ENCODE measurements at regions not wholly inside any gene's neighbourhood (a gene's known extent, or its start where the extent isn't known, plus 50 kb on each side); places are given as distances from the start of the nearest gene placed in this dataset.
A peak's percentile ranks its signal among the peaks of the same experiment; 100 is the strongest.

GRCh38 chr4:13830449-13830848 is 202.9 kb upstream of the BOD1L1 start:
- Histone ChIP-seq H3K9ac (ENCODE audit: low read length in 3 of 3) (no peak overlapping the region), H3K36me3 (ENCODE audit: control insufficient read depth in 2 of 3, insufficient read depth in 3 of 3, low read length in 3 of 3) (no peaks in the 10 kb centered on the region), H3K27ac (ENCODE audit: low read depth in 2 of 2, low read length in 2 of 2) (peak overlapping the region in 1 of 2 donors; percentile 18), H3K4me3 (ENCODE audit: low read length in 3 of 3) (no peak overlapping the region), H3K9me3 (ENCODE audit: control insufficient read depth in 2 of 3, insufficient read depth in 1 of 3, low read length in 3 of 3) (no peaks in the 10 kb centered on the region), H3K27me3 (ENCODE audit: control insufficient read depth, insufficient read depth, low read length) (no peaks in the 10 kb centered on the region), H3K4me1 (ENCODE audit: control insufficient read depth in 2 of 3, insufficient read depth in 2 of 3, low read depth in 1 of 3, low read length in 3 of 3) (peaks cover 0 to 6% (median 4%) of the 10 kb centered on the region in 3 donors)
- peak in 1 of 5 donors; percentile 66 for DNase-seq
- intact Hi-C loops (cut with DNase I) = no loop called here
- TF ChIP-seq, protein P1, sequence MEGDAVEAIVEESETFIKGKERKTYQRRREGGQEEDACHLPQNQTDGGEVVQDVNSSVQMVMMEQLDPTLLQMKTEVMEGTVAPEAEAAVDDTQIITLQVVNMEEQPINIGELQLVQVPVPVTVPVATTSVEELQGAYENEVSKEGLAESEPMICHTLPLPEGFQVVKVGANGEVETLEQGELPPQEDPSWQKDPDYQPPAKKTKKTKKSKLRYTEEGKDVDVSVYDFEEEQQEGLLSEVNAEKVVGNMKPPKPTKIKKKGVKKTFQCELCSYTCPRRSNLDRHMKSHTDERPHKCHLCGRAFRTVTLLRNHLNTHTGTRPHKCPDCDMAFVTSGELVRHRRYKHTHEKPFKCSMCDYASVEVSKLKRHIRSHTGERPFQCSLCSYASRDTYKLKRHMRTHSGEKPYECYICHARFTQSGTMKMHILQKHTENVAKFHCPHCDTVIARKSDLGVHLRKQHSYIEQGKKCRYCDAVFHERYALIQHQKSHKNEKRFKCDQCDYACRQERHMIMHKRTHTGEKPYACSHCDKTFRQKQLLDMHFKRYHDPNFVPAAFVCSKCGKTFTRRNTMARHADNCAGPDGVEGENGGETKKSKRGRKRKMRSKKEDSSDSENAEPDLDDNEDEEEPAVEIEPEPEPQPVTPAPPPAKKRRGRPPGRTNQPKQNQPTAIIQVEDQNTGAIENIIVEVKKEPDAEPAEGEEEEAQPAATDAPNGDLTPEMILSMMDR (IDR thresholded peaks at IDR 0.05; ENCODE audit: borderline replicate concordance, extremely low read depth, insufficient read depth) = no peak
- FAIRE-seq = no peak

DNA sequence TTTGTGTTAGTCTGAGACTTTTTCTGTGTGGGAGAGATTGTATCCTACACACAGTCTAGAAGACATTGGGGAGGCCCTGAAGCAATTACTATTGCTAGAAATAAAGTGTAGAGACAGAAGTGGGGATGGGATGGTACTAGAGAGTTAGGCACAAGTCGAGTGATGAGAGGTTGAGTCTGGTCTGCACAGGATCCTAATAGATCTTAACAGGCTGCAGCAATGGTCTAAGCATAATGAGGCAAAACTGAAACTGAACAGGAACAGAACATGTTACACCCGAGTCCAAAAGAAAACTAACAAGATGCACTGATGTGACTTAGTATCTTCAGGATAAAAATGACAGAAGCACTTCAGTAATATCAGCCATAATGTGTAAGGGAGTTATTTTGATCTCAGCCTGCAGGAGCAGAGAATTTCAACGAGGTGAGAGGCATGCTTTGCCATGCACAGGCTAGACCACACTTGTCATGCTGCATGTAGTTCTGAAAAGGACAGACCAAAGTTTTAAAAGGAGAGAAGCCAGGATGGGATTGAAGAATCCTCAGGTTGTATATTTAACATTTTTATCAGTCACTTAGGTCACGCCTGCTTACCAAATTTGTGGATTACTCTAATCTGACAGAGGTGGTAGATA is 205.8 kb upstream of the BOD1L1 start:
- TF ChIP-seq, protein P1 (IDR thresholded peaks at IDR 0.05; ENCODE audit: borderline replicate concordance, extremely low read depth, insufficient read depth) = no peak
- no peak for FAIRE-seq
- Histone ChIP-seq H3K27ac (ENCODE audit: low read depth in 2 of 2, low read length in 2 of 2) (no peak overlapping the region), H3K27me3 (ENCODE audit: control insufficient read depth, insufficient read depth, low read length) (no peaks in the 10 kb centered on the region), H3K9ac (ENCODE audit: low read length in 3 of 3) (no peak overlapping the region), H3K36me3 (ENCODE audit: control insufficient read depth in 2 of 3, insufficient read depth in 3 of 3, low read length in 3 of 3) (no peaks in the 10 kb centered on the region), H3K9me3 (ENCODE audit: control insufficient read depth in 2 of 3, insufficient read depth in 1 of 3, low read length in 3 of 3) (no peaks in the 10 kb centered on the region), H3K4me1 (ENCODE audit: control insufficient read depth in 2 of 3, insufficient read depth in 2 of 3, low read depth in 1 of 3, low read length in 3 of 3) (peaks cover 0 to 8% (median 6%) of the 10 kb centered on the region in 3 donors), H3K4me3 (ENCODE audit: low read length in 3 of 3) (no peak overlapping the region)
- DNase-seq = no peak
- intact Hi-C loops (cut with DNase I) = no loop called here

DNA sequence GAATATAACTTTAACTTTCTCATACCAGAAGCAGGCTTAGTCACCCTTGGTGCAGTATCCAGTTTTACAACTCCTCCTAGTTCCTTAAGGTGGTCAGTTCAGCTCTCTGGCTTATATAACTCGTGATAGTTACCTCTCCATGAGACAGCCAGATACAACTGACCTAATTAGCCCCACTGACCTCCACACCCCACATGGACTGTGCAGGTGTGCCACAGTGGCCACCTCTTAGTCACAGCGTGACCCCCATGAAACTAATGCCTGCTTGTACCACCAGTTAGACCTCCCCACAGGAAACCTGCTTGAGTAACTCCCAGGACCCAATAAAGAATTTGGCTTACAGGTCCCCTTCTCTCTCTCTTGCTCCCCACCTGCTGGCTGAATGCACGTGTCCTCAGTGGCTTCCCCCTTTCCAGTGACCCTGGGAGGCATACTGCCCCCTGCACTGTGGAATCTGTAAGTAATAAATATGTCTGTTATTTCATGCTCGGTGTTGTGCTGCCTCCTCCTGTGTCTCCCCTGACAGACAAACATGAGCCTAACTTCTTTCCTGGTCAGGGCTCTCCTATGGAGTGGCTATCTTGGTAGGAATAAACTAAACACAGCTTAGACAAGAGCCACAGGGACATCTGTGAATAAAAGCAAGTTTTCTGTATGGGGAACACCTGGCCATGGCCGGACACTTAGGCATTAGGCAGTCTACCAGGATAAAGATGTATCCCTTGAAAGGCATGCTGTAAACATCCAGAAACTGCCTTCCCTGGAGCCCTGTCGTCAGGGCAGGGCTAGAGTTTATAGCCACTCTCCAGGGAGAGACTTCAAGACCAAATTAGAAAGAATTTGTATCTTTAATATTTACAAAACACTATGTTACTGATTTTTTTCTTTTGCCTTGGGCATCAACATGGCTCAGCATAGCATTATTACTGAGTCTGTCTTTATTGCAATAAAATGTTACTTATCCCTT is 209.7 kb upstream of the BOD1L1 start:
- Histone ChIP-seq H3K4me3 (ENCODE audit: low read length in 3 of 3) (no peak overlapping the region), H3K9ac (ENCODE audit: low read length in 3 of 3) (no peak overlapping the region), H3K36me3 (ENCODE audit: control insufficient read depth in 2 of 3, insufficient read depth in 3 of 3, low read length in 3 of 3) (no peaks in the 10 kb centered on the region), H3K9me3 (ENCODE audit: control insufficient read depth in 2 of 3, insufficient read depth in 1 of 3, low read length in 3 of 3) (no peaks in the 10 kb centered on the region), H3K4me1 (ENCODE audit: control insufficient read depth in 2 of 3, insufficient read depth in 2 of 3, low read depth in 1 of 3, low read length in 3 of 3) (peaks cover 0 to 12% (median 9%) of the 10 kb centered on the region in 3 donors), H3K27me3 (ENCODE audit: control insufficient read depth, insufficient read depth, low read length) (no peaks in the 10 kb centered on the region), H3K27ac (ENCODE audit: low read depth in 2 of 2, low read length in 2 of 2) (no peak overlapping the region)
- FAIRE-seq (no peak), DNase-seq (no peak)
- intact Hi-C loops (cut with DNase I) = no loop called here
- TF ChIP-seq, protein P1 (IDR thresholded peaks at IDR 0.05; ENCODE audit: borderline replicate concordance, extremely low read depth, insufficient read depth) = no peak
